GM19463 (cell line): ENCODE measurements at regions not wholly inside any gene's neighbourhood (a gene's known extent, or its start where the extent isn't known, plus 50 kb on each side); places are given as distances from the start of the nearest gene placed in this dataset.

Experiments used
- ATAC-seq: cut with Tn5 transposase; IDR thresholded peaks from one replicate; pipeline ENCODE4 v1.9.1; 2021; ENCODE audit warnings: mild to moderate bottlenecking, moderate library complexity; ENCODE audit not compliant: unreplicated experiment

DNA sequence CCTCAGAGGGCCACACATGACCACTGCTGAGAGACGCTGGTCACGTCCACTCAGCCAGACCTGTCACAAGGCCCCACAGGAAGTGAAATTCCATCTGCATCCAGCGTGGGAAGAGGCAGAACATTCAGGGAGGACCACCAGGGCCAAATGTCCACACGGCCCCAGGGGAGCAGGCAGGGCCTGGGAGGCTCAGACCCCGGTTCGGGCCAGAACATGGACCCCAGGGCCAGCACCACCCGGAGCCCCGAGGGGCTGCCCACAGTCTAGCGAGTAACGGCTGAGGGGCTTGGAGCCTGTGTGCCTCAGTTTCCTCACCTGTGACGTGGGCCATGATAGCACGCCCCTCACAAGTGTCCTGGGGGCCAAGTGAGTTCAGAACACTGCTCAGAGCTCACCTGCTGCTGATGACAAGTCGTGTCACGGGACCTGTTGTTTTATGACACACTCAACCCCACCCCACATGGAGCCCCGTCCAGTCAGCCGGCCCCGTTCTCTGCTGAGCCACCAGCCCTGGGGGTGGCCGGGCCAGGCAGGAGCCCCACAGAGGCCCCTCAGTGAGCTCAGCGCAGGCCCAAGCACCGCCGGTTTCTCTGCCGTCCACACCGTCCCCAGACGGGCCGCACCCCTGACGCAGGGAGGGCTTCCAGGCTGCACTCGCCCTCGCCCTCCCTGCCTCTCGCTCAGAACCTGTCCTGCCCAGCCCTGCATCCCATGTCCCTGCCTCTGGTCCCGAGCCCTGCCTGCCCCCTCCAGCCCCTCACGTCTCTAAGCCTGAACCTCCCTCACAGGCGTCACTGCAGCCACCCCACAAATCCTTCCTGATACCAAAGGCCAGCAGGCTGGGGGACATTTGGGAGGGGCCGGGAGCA is 79.5 kb upstream of the GALNT9 start:
- ATAC-seq, result no peak

DNA sequence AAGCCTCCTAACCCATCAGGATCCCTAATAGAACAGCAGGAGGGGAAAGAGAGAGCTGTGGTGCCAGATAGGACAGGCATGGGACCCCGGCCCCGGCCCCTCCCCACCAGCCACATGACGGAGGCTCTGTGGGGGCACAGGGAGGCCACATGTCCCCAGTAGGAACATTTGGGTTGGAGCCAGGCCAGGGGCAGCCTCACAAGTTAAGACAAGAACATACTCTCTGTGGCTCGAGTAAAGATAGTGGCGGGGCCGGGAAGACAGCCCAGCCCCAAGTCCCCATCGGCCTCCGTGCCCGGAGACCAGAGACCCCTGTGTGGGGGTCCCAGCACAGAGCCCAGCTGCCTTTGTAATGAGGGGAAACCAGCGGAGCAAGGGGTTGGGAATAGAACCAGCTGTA is 78.6 kb upstream of the GALNT9 start:
- ATAC-seq, result no peak

GRCh38 chr12:132407451-132407961 is 78.1 kb upstream of the GALNT9 start:
- no peak for ATAC-seq

GRCh38 chr12:132406493-132407450 is 77.4 kb upstream of the GALNT9 start:
- no peak for ATAC-seq

DNA sequence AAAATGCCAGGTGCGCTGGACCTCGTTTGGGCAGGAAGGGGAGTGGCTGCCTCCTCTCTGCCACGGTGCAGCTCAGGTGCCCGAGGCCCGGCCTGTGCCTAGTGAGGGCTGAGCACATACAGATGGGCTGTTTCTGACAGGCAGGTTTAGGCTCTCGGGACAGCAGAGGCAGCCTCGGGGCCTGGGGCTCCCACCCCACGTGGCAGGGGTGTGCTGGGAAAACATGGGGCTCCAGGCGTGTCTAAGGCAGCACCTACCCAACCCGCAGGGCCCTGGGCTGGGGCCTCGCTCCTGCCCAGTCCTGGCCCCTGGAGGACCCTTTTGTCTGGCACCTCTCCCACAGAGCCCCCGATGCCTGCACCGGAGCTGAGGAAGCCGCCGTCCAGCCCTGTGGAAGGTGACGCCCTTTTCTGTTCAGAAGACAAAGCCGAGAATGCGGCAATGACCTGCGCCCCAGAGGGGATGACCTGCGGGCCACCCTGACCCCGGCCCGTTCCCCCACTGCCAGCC is 76.4 kb upstream of the GALNT9 start:
- no peak for ATAC-seq

DNA sequence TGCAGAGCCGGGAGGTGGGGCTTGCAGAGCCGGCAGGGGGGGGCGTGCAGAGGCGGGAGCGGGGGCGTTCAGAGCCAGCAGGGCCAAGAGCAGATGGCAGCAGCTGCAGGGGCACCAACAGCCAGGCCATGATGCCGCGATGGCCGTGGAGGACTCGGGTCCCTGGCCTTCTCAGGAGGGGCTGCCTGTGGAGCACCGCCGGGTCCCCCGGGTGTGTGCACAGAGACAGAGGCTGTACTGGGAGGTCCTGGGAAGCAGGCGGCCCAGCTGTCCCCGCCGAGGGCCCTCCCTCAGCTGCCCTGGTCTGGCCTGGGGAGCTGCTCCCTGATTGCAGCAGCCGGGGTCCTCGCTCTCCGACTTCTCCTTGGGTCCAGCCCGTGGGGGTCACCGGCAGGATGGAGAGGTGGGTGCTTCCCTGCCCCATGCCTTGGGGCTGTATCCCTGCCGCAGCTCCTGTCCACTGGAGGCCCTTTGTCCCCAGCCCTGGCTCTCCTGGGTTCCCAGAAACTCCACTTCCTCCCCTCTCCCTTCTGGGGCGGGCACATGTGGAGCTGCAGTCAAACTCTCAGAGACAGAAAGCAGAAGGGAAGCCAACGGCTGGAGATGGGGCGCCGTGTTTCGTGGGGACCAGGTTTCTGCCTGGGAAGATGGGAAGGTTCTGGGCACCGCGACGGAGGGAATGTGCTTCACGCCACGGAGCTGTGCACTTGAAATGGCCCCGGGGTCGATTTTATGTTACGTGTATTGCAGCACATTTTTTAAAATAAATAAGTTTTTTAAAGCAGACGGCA is 75.8 kb upstream of the GALNT9 start:
- ATAC-seq, result no peak

DNA sequence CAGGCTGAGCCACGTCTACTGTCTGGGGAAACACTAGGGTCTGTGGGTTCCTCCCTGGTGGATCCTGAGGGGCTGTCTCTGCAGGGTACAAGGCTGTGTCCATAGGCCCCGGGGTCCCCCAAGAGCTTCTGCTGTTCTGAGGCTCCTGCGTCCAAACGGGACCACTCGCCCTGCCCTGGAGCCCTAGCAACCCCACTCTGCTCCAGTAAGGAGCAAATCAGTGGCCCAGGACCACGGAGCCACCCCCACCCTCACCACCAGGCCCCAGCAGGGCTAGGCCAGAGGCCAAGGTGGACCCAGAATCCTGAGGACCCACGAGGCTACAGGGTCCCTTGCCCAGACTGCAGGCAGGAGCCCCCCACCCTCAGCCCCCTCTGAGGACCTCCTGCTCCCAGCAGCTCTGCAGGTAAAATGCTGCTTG is 75.1 kb upstream of the GALNT9 start:
- ATAC-seq, result no peak

- ATAC-seq, result no peak
Observed at GRCh38 chr12:132403636-132404434, 74.4 kb upstream of the GALNT9 start.

- ATAC-seq, result no peak
Observed at GRCh38 chr12:132402831-132403416, 73.5 kb upstream of the GALNT9 start.

GRCh38 chr12:132401982-132402381 is 72.6 kb upstream of the GALNT9 start:
- no peak for ATAC-seq

- ATAC-seq, result no peak
Observed at GRCh38 chr12:132400011-132400641, 70.7 kb upstream of the GALNT9 start.

- ATAC-seq, result no peak
Observed at GRCh38 chr12:132399092-132400010, 70.0 kb upstream of the GALNT9 start.

- no peak for ATAC-seq
Observed at GRCh38 chr12:132398386-132398991, 69.1 kb upstream of the GALNT9 start.

DNA sequence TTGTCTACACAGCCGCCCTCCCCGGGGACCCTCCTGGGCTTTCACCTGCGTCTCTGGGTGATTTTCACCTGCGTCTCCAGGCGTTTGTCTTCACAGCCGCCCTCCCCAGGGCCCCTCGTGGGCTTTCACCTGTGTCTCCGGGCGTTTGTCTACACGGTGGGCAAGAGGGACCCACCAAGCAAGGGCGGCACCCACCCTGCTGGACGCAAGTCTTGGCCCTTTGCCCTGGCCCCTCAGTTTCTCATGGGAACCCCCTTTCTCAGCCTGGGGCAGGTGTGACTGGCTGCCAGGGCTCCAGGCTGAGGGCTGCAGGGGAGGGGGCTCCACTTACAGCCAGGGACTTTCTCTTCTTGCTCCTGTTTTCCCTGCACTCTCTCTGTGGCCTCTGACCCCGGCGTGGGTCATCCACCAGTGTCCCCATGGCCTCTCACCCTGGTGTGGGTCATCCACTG is 68.6 kb upstream of the GALNT9 start:
- ATAC-seq, result no peak

GRCh38 chr12:132397152-132397933 is 68.0 kb upstream of the GALNT9 start:
- ATAC-seq, result no peak

- ATAC-seq, result no peak
Observed at GRCh38 chr12:132396657-132397056, 67.3 kb upstream of the GALNT9 start.
